Coronary artery (tissue), 2 donors: ENCODE measurements at regions not wholly inside any gene's neighbourhood (a gene's known extent, or its start where the extent isn't known, plus 50 kb on each side); places are given as distances from the start of the nearest gene placed in this dataset.

Source experiments
- DNase-seq: peaks from one replicate; pipeline ENCODE4 v3.0.0-alpha.2; 2017; ENCODE audit warnings: low spot score
- H3K27ac ChIP-seq, 2 donors: fragments of 200-600 bp; sonication (generic); one replicate each; pipeline ENCODE4 v1.5.1; 2016 to 2019
- H3K4me3 ChIP-seq: fragments of 200-600 bp; sonication (generic); 2 replicates; pipeline ENCODE4 v1.5.1; 2016; ENCODE audit warnings: mild to moderate bottlenecking, moderate library complexity
- TF ChIP-seq, protein P1 (sequence below): fragments of 200-600 bp; sonication (generic); IDR thresholded peaks from one replicate; pipeline ENCODE4 v1.5.1; 2019; ENCODE audit warnings: antibody characterized with exemption

DNA sequence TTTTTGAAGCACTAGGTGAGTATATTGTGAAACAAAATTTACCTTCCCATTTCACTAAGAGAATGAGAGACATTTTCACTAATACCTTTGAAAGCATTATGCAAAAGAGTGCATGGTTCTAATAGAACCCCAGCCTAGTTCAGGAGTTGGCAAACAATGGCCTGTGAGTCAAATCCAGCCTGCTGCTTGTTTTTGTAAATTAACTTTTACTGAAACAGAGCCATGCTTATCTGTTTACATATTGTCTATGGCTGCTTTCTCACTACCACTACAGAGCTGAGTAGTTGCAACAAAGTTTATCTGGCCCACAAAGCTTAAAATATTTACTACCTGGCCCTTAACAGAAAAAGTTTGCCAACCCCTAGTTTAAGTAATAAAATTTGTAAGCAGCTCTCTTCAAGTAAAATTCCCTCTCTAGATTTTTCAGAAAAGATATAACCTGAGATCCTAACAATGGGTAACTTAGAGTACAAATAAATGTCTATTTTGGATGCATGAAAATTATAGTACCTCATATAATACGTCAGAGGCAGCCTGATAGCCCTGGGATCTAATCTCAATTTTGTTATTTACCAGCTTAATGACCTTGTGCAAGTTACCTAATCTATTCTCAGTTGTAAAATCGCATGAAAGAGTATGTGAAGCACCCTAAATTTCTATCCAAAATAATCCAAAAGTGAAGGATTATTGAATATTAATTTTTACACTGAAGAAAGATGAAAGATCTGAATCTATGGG lies 50.7 kb upstream of the ARL15 start:
- DNase-seq: no peak
- H3K27ac ChIP-seq: no peak overlapping the region
- TF ChIP-seq, protein P1, sequence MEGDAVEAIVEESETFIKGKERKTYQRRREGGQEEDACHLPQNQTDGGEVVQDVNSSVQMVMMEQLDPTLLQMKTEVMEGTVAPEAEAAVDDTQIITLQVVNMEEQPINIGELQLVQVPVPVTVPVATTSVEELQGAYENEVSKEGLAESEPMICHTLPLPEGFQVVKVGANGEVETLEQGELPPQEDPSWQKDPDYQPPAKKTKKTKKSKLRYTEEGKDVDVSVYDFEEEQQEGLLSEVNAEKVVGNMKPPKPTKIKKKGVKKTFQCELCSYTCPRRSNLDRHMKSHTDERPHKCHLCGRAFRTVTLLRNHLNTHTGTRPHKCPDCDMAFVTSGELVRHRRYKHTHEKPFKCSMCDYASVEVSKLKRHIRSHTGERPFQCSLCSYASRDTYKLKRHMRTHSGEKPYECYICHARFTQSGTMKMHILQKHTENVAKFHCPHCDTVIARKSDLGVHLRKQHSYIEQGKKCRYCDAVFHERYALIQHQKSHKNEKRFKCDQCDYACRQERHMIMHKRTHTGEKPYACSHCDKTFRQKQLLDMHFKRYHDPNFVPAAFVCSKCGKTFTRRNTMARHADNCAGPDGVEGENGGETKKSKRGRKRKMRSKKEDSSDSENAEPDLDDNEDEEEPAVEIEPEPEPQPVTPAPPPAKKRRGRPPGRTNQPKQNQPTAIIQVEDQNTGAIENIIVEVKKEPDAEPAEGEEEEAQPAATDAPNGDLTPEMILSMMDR: no peak
- H3K4me3 ChIP-seq: no peak overlapping the region
